ENCODE measurements at regions not wholly inside any gene's neighbourhood (a gene's known extent, or its start where the extent isn't known, plus 50 kb on each side); places are given as distances from the start of the nearest gene placed in this dataset.
A peak's percentile ranks its signal among the peaks of the same experiment; 100 is the strongest.

- DNase-seq, result no peak
Measured at GRCh38 chr12:130216031-130216430, 53.8 kb downstream of the FZD10 start.

GRCh38 chr12:130218682-130219081 is 56.4 kb downstream of the FZD10 start:
- DNase-seq, result no peak

GRCh38 chr12:130219929-130220705 is 57.9 kb downstream of the FZD10 start:
- DNase-seq, result peak; percentile 44

- DNase-seq, result no peak
Measured at GRCh38 chr12:130220706-130221100, 58.4 kb downstream of the FZD10 start.

- DNase-seq, result no peak
Measured at GRCh38 chr12:130222519-130223218, 60.4 kb downstream of the FZD10 start.

- DNase-seq, result no peak
Measured at GRCh38 chr12:130223767-130224244, 61.5 kb downstream of the FZD10 start.

GRCh38 chr12:130224613-130225012 is 62.3 kb downstream of the FZD10 start:
- DNase-seq, result no peak

- no peak for DNase-seq
Measured at GRCh38 chr12:130225347-130225746, 63.1 kb downstream of the FZD10 start.

GRCh38 chr12:130226126-130226525 is 63.9 kb downstream of the FZD10 start:
- no peak for DNase-seq

- DNase-seq, result no peak
Measured at GRCh38 chr12:130226771-130227170, 64.5 kb downstream of the FZD10 start.

- DNase-seq, result no peak
Measured at GRCh38 chr12:130227641-130228040, 65.4 kb downstream of the FZD10 start.

GRCh38 chr12:130236446-130236845 is 74.2 kb downstream of the FZD10 start:
- no peak for DNase-seq

GRCh38 chr12:130240831-130241590 is 78.7 kb downstream of the FZD10 start:
- no peak for DNase-seq

- DNase-seq, result no peak
Measured at GRCh38 chr12:130242506-130242905, 80.2 kb downstream of the FZD10 start.

- DNase-seq, result no peak
Measured at GRCh38 chr12:130245251-130245650, 83.0 kb downstream of the FZD10 start.

GRCh38 chr12:130246560-130246959 is 84.3 kb downstream of the FZD10 start:
- DNase-seq, result no peak

- DNase-seq, result no peak
Measured at GRCh38 chr12:130247634-130248237, 85.5 kb downstream of the FZD10 start.

- DNase-seq, result no peak
Measured at GRCh38 chr12:130249376-130249775, 87.1 kb downstream of the FZD10 start.

GRCh38 chr12:130251236-130251780 is 86.4 kb upstream of the PIWIL1 start:
- DNase-seq, result no peak

- DNase-seq, result no peak
Measured at GRCh38 chr12:130253866-130254265, 83.8 kb upstream of the PIWIL1 start.

- peak; percentile 84 for DNase-seq
Measured at GRCh38 chr12:130254461-130255276, 83.0 kb upstream of the PIWIL1 start.

GRCh38 chr12:130258863-130259262 is 78.8 kb upstream of the PIWIL1 start:
- DNase-seq, result no peak

Data from islet precursor cell (in vitro differentiated cells).